B cell (primary cell): ENCODE measurements at regions not wholly inside any gene's neighbourhood (a gene's known extent, or its start where the extent isn't known, plus 50 kb on each side); places are given as distances from the start of the nearest gene placed in this dataset.

Experiments used
- ATAC-seq: fragments of 200-7000 bp; cut with Tn5 transposase; one replicate; pipeline ENCODE4 v1.10.0; 2021; ENCODE audit warnings: low read depth, mild to moderate bottlenecking, moderate number of reproducible peaks, moderate library complexity
- CTCF ChIA-PET: fragments of 350-600 bp; sonication (Branson Sonifier 250); formaldehyde crosslinking; loops from one replicate; lab custom pipeline; 2021; ENCODE audit warnings: antibody characterized with exemption, inconsistent platforms; lab: Charles Lee
- POLR2A ChIA-PET: fragments of 350-600 bp; sonication (Branson Sonifier 250); formaldehyde crosslinking; loops from one replicate; lab custom pipeline; 2021; ENCODE audit warnings: antibody characterized with exemption; lab: Charles Lee
- DNase-seq: peaks from one replicate; pipeline ENCODE4 v3.0.0; 2013
- H2AFZ ChIP-seq: 2 replicates; pipeline ENCODE4 v1.6.1; 2012; ENCODE audit warnings: mild to moderate bottlenecking, low read depth, low read length; ENCODE audit not compliant: insufficient read depth, poor library complexity, severe bottlenecking
- H3K27ac ChIP-seq, 2 donors: 1 replicate in 1 of 2; 2 replicates in 1 of 2; pipeline ENCODE4 v1.5.1; 2012 to 2013; ENCODE audit warnings: low read length in 2 of 2, mild to moderate bottlenecking in 2 of 2, moderate library complexity in 1 of 2
- H3K27me3 ChIP-seq, 4 experiments: fragments of 200-600 bp in 1 of 4; sonication (generic) in 1 of 4; replicated peaks in 1 of 4; 1 replicate in 2 of 4; 2 replicates in 2 of 4; pipeline versions ENCODE4 v1.6.1 to v1.7.0; 2013 to 2016; ENCODE audit warnings: low read length in 3 of 4, mild to moderate bottlenecking in 2 of 4, mixed read lengths in 1 of 4, moderate library complexity in 1 of 4; ENCODE audit not compliant: insufficient read depth in 4 of 4, control insufficient read depth in 3 of 4; ENCODE audit errors: control extremely low read depth in 1 of 4
- H3K36me3 ChIP-seq, 2 experiments: replicated peaks in 1 of 2; 1 replicate in 1 of 2; 2 replicates in 1 of 2; pipeline versions ENCODE4 v1.6.1 to v1.7.1; 2013; ENCODE audit warnings: low read length in 1 of 2; ENCODE audit not compliant: insufficient read depth in 2 of 2, control insufficient read depth in 1 of 2; ENCODE audit errors: control extremely low read depth in 1 of 2, extremely low read depth in 1 of 2
- H3K4me1 ChIP-seq, 2 donors: fragments of 200-600 bp in 1 of 2; sonication (generic) in 1 of 2; 1 replicate in 1 of 2; 2 replicates in 1 of 2; pipeline versions ENCODE4 v1.5.1 to v1.6.1; 2013 to 2017; ENCODE audit warnings: low read length in 2 of 2; ENCODE audit not compliant: control insufficient read depth in 2 of 2, insufficient read depth in 2 of 2
- H3K4me2 ChIP-seq: replicated peaks from 2 replicates; pipeline ENCODE3; 2012; ENCODE audit warnings: mild to moderate bottlenecking, low read depth, low read length; ENCODE audit not compliant: poor library complexity, severe bottlenecking
- H3K4me3 ChIP-seq, 5 experiments: fragments of 200-600 bp in 1 of 5; sonication (generic) in 1 of 5; 1 replicate in 3 of 5; 2 replicates in 2 of 5; pipeline versions ENCODE4 v1.5.1 to v1.7.0; 2011 to 2016; ENCODE audit warnings: low read length in 4 of 5, mild to moderate bottlenecking in 4 of 5, low read depth in 2 of 5, control low read depth in 1 of 5, moderate library complexity in 1 of 5; ENCODE audit not compliant: insufficient read depth in 1 of 5; ENCODE audit errors: control extremely low read depth in 1 of 5, extremely low read depth in 1 of 5
- H3K79me2 ChIP-seq: fragments of 200-600 bp; sonication (generic); one replicate; pipeline ENCODE4 v1.6.0; 2016; ENCODE audit warnings: low read length; ENCODE audit not compliant: control insufficient read depth, insufficient read depth
- H3K9ac ChIP-seq: fragments of 200-600 bp; sonication (generic); 2 replicates; pipeline ENCODE4 v1.6.1; 2017; ENCODE audit warnings: mild to moderate bottlenecking, low read length, moderate library complexity
- H3K9me3 ChIP-seq, 3 donors: one replicate each; pipeline versions ENCODE4 v1.6.1 to v1.7.1; 2013; ENCODE audit warnings: low read length in 2 of 3; ENCODE audit not compliant: control insufficient read depth in 2 of 3, insufficient read depth in 1 of 3; ENCODE audit errors: control extremely low read depth in 1 of 3
- H4K20me1 ChIP-seq: 2 replicates; pipeline ENCODE4 v1.6.0; 2012; ENCODE audit warnings: mild to moderate bottlenecking, low read length; ENCODE audit not compliant: insufficient read depth, control insufficient read depth, poor library complexity, severe bottlenecking
- H3K27ac Mint-ChIP-seq: one replicate; pipeline ENCODE4 v1.8.0; 2021; ENCODE audit warnings: mixed read lengths
- H3K27me3 Mint-ChIP-seq: one replicate; pipeline ENCODE4 v1.8.0; 2021; ENCODE audit warnings: mixed read lengths
- H3K4me1 Mint-ChIP-seq: one replicate; pipeline ENCODE4 v1.8.0; 2021; ENCODE audit warnings: mixed read lengths
- H3K4me3 Mint-ChIP-seq: one replicate; pipeline ENCODE4 v1.8.0; 2021; ENCODE audit warnings: mixed read lengths
- H3K9me3 Mint-ChIP-seq: one replicate; pipeline ENCODE4 v1.8.0; 2022; ENCODE audit warnings: mixed read lengths; ENCODE audit not compliant: insufficient read depth
- CTCF ChIP-seq: fragments of 200-600 bp; IDR thresholded peaks from one replicate; pipeline ENCODE4 v1.8.0; 2022; ENCODE audit warnings: antibody characterized with exemption, mild to moderate bottlenecking
- EZH2 ChIP-seq: IDR thresholded peaks from 2 replicates; pipeline ENCODE4 v1.6.1; 2012; ENCODE audit warnings: borderline replicate concordance, low read depth, mild to moderate bottlenecking, moderate library complexity, low read length; ENCODE audit not compliant: insufficient read depth, poor library complexity, severe bottlenecking
- WGBS: methylation state at CpG from one replicate; pipeline ENCODE4 v1.1.5; 2013; ENCODE audit warnings: missing lambda C conversion rate; ENCODE audit not compliant: insufficient coverage; 5-methylcytosine and 5-hydroxymethylcytosine counted together
- intact Hi-C: fragments of 100-400 bp; cut with micrococcal nuclease; formaldehyde crosslinking; loops from one replicate; pipeline ENCODE4 v1.10.0; 2022

GRCh38 chr6:49151461-49151860 lies 311.6 kb downstream of the MMUT start:
- Histone ChIP-seq H3K4me3 (no peak overlapping the region), H3K9me3 (peaks cover 0 to 10% (median 0%) of the 10 kb centered on the region in 3 donors), H3K79me2 (no peaks in the 10 kb centered on the region), H4K20me1 (no peaks in the 10 kb centered on the region), H3K9ac (no peak overlapping the region), H2AFZ (no peak overlapping the region), H3K27me3 (no peaks in the 10 kb centered on the region), H3K27ac (no peak overlapping the region), H3K4me1 (no peaks in the 10 kb centered on the region), H3K4me2 (no peak overlapping the region), H3K36me3 (no peaks in the 10 kb centered on the region)
- TF ChIP-seq EZH2 (no peak), CTCF (no peak)
- no peak for DNase-seq
- Mint-ChIP-seq H3K27me3 (no peaks in the 10 kb centered on the region), H3K4me3 (no peak overlapping the region), H3K27ac (no peak overlapping the region), H3K4me1 (no peaks in the 10 kb centered on the region), H3K9me3 (peaks cover 20% of the 10 kb centered on the region)
- intact Hi-C loops = no loop called here
- CTCF ChIA-PET = no interaction called here
- ATAC-seq = no peak
- WGBS = no CpG with 5 or more reads among the region's 3 CpGs
- POLR2A ChIA-PET = no interaction called here

- H3K4me3 ChIP-seq = no peak overlapping the region
- no peak overlapping the region for H3K4me3 Mint-ChIP-seq
- no peak overlapping the region for H3K27ac Mint-ChIP-seq
- no peak overlapping the region for H3K9ac ChIP-seq
- no peak for DNase-seq
- no peaks in the 10 kb centered on the region for H3K79me2 ChIP-seq
- peaks cover 20% of the 10 kb centered on the region for H3K9me3 Mint-ChIP-seq
- H3K36me3 ChIP-seq = no peaks in the 10 kb centered on the region
- no peak for TF ChIP-seq CTCF
- TF ChIP-seq EZH2 = no peak
- no peak overlapping the region for H3K27ac ChIP-seq
- 94% methylated on average over 10 of the region's 13 CpGs for WGBS
- peaks cover 0 to 10% (median 0%) of the 10 kb centered on the region in 3 donors for H3K9me3 ChIP-seq
- H4K20me1 ChIP-seq = no peaks in the 10 kb centered on the region
- H3K27me3 Mint-ChIP-seq = no peaks in the 10 kb centered on the region
- no peak overlapping the region for H2AFZ ChIP-seq
- POLR2A ChIA-PET = no interaction called here
- CTCF ChIA-PET = no interaction called here
- H3K4me1 Mint-ChIP-seq = no peaks in the 10 kb centered on the region
- intact Hi-C loops = no loop called here
- no peaks in the 10 kb centered on the region for H3K4me1 ChIP-seq
- H3K4me2 ChIP-seq = no peak overlapping the region
- H3K27me3 ChIP-seq = no peaks in the 10 kb centered on the region
- ATAC-seq = no peak
These were observed 312.0 kb downstream of the MMUT start for GRCh38 chr6:49151033-49151432.
